Type B pancreatic cell (in vitro differentiated cells): ENCODE measurements at regions not wholly inside any gene's neighbourhood (a gene's known extent, or its start where the extent isn't known, plus 50 kb on each side); places are given as distances from the start of the nearest gene placed in this dataset.

Experiments
- DNase-seq: peaks from one replicate; pipeline ENCODE4 v3.0.0; 2021; ENCODE audit warnings: mixed read lengths; ENCODE audit not compliant: unreplicated experiment; ENCODE audit errors: extremely low spot score
- H3K27ac Mint-ChIP-seq: 2 replicates; pipeline ENCODE4 v1.8.0; 2021; ENCODE audit warnings: mild to moderate bottlenecking, mixed read lengths
- H3K27me3 Mint-ChIP-seq: 2 replicates; pipeline ENCODE4 v1.8.0; 2021; ENCODE audit warnings: mixed read lengths
- H3K36me3 Mint-ChIP-seq: 2 replicates; pipeline ENCODE4 v1.8.0; 2021; ENCODE audit warnings: mixed read lengths
- H3K4me1 Mint-ChIP-seq: one replicate; pipeline ENCODE4 v1.8.0; 2021; ENCODE audit warnings: mixed read lengths; ENCODE audit not compliant: unreplicated experiment
- H3K4me3 Mint-ChIP-seq: 2 replicates; pipeline ENCODE4 v1.8.0; 2021; ENCODE audit warnings: mild to moderate bottlenecking, mixed read lengths
- H3K9me3 Mint-ChIP-seq: 2 replicates; pipeline ENCODE4 v1.8.0; 2021; ENCODE audit warnings: mixed read lengths
- TF ChIP-seq, protein P1 (sequence below): fragments of 200-600 bp; sonication (generic); conservative IDR thresholded peaks from 2 replicates; pipeline ENCODE4 v1.5.0; 2021; ENCODE audit warnings: antibody characterized with exemption, mild to moderate bottlenecking

DNA sequence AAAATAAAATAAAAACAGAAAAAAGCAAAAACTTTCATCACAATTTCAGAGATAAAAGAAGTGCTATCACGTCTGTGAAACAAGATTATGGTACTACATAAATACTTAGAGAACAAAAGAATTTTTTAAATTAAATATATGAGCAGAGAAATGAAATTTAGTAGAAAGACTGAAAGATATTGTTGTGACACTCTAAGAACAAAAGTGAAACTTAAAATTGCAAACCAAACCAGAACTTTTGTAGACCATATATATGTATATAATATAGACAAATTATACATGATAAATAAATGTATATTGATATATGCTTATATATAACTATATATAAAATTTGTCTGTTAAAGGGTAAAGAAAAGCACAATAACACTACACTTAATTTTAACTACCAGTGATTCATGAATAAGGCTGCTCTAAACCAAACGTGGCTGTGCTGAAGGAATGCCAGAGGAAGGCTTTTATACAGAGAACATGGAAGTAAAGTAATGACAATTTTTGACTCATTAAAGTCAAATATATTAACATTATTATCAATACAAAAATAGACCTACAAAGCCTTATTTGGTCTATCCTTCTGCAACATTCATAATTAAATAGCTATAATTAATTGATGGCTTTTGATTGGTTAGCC, 1516.7 kb upstream of the PCDH20 start:
- TF ChIP-seq, protein P1, sequence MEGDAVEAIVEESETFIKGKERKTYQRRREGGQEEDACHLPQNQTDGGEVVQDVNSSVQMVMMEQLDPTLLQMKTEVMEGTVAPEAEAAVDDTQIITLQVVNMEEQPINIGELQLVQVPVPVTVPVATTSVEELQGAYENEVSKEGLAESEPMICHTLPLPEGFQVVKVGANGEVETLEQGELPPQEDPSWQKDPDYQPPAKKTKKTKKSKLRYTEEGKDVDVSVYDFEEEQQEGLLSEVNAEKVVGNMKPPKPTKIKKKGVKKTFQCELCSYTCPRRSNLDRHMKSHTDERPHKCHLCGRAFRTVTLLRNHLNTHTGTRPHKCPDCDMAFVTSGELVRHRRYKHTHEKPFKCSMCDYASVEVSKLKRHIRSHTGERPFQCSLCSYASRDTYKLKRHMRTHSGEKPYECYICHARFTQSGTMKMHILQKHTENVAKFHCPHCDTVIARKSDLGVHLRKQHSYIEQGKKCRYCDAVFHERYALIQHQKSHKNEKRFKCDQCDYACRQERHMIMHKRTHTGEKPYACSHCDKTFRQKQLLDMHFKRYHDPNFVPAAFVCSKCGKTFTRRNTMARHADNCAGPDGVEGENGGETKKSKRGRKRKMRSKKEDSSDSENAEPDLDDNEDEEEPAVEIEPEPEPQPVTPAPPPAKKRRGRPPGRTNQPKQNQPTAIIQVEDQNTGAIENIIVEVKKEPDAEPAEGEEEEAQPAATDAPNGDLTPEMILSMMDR: no peak
- H3K4me3 Mint-ChIP-seq: no peak overlapping the region
- no peaks in the 10 kb centered on the region for H3K36me3 Mint-ChIP-seq
- no peaks in the 10 kb centered on the region for H3K4me1 Mint-ChIP-seq
- no peaks in the 10 kb centered on the region for H3K9me3 Mint-ChIP-seq
- H3K27me3 Mint-ChIP-seq: no peaks in the 10 kb centered on the region
- no peak for DNase-seq
- H3K27ac Mint-ChIP-seq: no peak overlapping the region

DNA sequence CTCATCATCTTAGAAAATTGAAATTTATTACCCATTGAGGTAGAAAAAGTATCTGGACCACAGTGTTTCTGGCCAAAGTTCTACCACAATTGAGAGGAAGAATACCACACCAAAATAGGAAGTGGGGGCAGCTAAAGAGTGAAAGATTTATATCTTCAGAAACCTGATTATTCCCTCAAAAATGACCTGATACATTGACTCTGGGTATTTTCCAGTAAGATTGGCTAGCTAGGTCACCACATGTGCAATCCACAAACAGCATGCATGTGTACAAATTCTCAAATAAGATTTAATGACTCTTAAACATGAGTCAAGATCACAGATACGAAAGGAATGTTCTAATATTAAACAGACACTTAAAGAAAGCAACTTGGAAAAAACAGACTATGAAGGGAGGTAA, 1516.2 kb upstream of the PCDH20 start:
- DNase-seq: no peak
- H3K4me1 Mint-ChIP-seq: no peaks in the 10 kb centered on the region
- no peak overlapping the region for H3K27ac Mint-ChIP-seq
- TF ChIP-seq, protein P1: no peak
- H3K27me3 Mint-ChIP-seq: no peaks in the 10 kb centered on the region
- H3K36me3 Mint-ChIP-seq: no peaks in the 10 kb centered on the region
- no peaks in the 10 kb centered on the region for H3K9me3 Mint-ChIP-seq
- H3K4me3 Mint-ChIP-seq: no peak overlapping the region

DNA sequence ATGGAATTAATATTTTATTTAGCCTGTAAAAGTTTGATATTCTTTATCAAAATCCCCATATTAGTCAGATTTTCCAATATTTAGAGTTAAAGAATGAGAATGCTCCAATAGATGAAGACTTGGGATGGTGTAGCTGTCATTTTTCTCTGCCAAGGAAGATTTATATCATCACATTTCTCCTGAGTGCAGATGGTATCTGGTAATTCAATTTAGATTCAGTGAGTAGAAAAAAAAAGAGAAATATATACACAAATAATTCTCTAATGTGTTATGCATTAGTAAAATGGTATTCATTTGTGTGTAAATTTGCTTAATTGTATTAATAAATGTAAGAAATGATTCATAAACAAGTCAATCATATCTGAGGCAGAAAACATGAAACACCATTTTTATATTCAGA, 1508.7 kb upstream of the PCDH20 start:
- H3K27ac Mint-ChIP-seq: no peak overlapping the region
- H3K9me3 Mint-ChIP-seq: no peaks in the 10 kb centered on the region
- H3K4me3 Mint-ChIP-seq: no peak overlapping the region
- no peak for DNase-seq
- H3K36me3 Mint-ChIP-seq: no peaks in the 10 kb centered on the region
- TF ChIP-seq, protein P1: no peak
- H3K27me3 Mint-ChIP-seq: no peaks in the 10 kb centered on the region
- H3K4me1 Mint-ChIP-seq: no peaks in the 10 kb centered on the region

DNA sequence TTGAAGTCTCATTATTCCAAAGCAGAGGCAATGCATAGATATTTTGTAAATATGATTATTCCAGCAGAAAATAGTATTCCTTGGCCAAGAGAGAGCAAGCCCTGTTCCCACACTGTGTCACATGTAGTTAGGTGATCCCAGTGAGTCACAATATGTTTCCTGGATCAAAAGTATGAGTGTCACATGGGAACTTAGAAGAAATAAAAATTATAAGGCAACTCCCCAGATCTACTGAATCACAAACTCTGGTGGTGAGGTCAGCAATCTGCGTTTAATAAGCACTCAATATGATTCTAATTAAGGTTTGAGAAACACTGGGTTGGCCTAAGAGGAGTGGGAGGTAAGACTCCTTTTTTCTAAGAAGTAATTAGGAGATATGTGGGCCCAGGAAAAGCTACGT, 1504.5 kb upstream of the PCDH20 start:
- H3K4me1 Mint-ChIP-seq: no peaks in the 10 kb centered on the region
- H3K36me3 Mint-ChIP-seq: no peaks in the 10 kb centered on the region
- TF ChIP-seq, protein P1: no peak
- H3K4me3 Mint-ChIP-seq: no peak overlapping the region
- DNase-seq: no peak
- H3K9me3 Mint-ChIP-seq: no peaks in the 10 kb centered on the region
- no peak overlapping the region for H3K27ac Mint-ChIP-seq
- no peaks in the 10 kb centered on the region for H3K27me3 Mint-ChIP-seq

DNA sequence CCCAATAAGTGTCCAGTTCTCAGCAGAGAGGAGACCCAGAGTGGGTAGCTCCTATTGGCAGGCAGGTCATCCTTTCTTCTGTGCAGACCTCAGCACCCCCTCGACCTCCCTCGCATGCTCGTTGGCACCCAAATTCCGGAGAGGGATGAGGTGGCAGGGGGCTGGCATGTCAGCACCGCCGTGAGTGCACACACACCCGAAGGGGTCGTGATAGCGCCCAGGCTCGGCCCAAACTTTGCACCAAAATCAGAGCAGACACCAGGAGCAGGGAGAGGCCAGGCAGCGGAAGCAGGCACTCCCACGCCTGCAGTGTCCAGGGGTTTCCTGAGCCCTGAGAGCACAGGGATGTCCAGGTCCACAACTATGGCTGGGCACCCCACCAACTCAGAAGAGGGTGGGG, 1503.8 kb upstream of the PCDH20 start:
- no peaks in the 10 kb centered on the region for H3K9me3 Mint-ChIP-seq
- TF ChIP-seq, protein P1: no peak
- no peaks in the 10 kb centered on the region for H3K4me1 Mint-ChIP-seq
- H3K27me3 Mint-ChIP-seq: no peaks in the 10 kb centered on the region
- H3K36me3 Mint-ChIP-seq: no peaks in the 10 kb centered on the region
- no peak for DNase-seq
- H3K27ac Mint-ChIP-seq: no peak overlapping the region
- no peak overlapping the region for H3K4me3 Mint-ChIP-seq
